GM19324 (cell line): ENCODE measurements at regions not wholly inside any gene's neighbourhood (a gene's known extent, or its start where the extent isn't known, plus 50 kb on each side); places are given as distances from the start of the nearest gene placed in this dataset.
"Not testable (repeated sequence)": the region's sequence is repeated elsewhere in the genome, so short reads cannot be mapped to it uniquely, and the experiment has no call there.

Experiments
- ATAC-seq: cut with Tn5 transposase; IDR thresholded peaks from one replicate; pipeline ENCODE4 v1.9.1; 2021; ENCODE audit warnings: mild to moderate bottlenecking, moderate library complexity; ENCODE audit not compliant: unreplicated experiment, low FRiP score

DNA sequence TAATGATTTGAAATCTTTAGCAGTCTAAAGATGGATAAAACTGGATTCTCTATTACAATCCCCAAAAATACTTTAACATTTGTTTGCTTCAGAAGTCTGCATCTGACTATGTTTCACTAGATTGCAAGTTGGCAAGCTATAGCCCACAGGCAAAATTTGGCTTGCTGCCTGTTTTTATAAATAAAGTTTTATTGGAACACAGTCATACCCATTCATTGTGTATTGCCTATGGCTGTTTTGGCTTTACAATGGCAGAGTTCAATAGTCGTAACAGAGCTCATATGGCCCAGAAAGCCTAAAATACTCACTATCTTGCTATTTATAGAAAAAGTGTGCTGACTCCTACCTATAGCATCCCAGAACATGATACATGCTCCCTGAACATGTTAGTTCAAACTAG lies 89.0 kb upstream of the GPR141 start:
- no peak for ATAC-seq

DNA sequence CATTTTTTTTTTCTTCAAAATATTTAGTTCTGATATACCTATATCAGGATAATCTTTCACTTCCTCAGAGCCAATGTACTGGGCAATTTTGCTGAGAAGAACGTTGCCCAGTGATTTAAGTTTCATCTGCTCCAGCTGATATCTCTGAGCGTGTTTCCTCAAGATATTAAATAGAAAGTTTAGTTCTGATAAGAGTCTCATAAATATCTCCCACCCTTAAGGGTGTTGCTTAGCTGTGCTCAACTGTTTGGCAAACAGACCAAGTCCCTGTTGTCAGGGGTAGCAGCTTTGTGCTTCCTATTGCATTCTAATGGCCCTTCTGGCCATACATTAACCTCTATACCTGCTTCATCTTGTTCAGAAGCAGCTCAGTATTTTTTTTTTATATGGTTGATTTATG lies 84.7 kb upstream of the GPR141 start:
- no peak for ATAC-seq

GRCh38 chr7:37601321-37601720 lies 82.2 kb upstream of the GPR141 start:
- no peak for ATAC-seq

DNA sequence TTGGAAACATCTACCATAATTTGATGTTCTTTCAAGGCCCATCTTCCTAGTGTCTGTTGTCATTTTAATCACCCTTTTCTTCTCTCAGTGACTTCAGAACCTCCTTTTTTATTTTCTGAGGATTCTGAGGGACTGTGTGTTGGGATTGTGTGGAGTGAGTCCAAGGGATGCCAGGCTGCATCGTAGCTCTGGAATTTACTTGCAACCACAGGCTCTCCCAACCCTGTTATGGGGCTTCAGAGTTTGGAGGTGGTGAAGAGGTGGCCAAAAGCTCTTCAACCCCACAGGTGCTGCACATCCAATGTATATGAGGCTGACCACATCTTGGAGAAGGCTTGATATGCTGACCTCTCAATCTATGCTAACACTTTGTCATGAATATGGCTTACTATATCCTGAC lies 79.5 kb upstream of the GPR141 start:
- no peak for ATAC-seq

DNA sequence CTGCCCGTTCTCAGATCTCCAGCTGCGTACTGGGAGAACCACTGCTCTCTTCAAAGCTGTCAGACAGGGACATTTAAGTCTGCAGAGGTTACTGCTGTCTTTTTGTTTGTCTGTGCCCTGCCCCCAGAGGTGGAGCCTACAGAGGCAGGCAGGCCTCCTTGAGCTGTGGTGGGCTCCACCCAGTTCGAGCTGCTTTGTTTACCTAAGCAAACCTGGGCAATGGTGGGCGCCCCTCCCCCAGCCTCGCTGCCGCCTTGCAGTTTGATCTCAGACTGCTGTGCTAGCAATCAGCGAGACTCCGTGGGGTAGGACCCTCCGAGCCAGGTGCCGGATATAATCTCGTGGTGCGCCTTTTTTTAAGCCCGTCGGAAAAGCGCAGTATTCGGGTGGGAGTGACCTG lies 66.2 kb upstream of the GPR141 start:
- not testable (repeated sequence) for ATAC-seq

- ATAC-seq: no peak
These were observed 50.5 kb upstream of the GPR141 start for GRCh38 chr7:37633048-37633447.
